GM13976 (cell line): ENCODE measurements at regions not wholly inside any gene's neighbourhood (a gene's known extent, or its start where the extent isn't known, plus 50 kb on each side); places are given as distances from the start of the nearest gene placed in this dataset.
"Not testable (repeated sequence)": the region's sequence is repeated elsewhere in the genome, so short reads cannot be mapped to it uniquely, and the experiment has no call there.

ENCODE experiments used
- DNase-seq: peaks from one replicate; pipeline ENCODE4 v3.0.0; 2012; ENCODE audit warnings: low spot score
- in situ Hi-C: fragments of 300-500 bp; cut with MboI; formaldehyde crosslinking; loops from one replicate; pipeline ENCODE4 v1.12.0; 2022; ENCODE audit warnings: low sequenced_read_pairs, mixed read lengths, inconsistent platforms; ENCODE audit not compliant: unreplicated experiment
- TF ChIP-seq, protein P1 (sequence below): IDR thresholded peaks from 2 replicates; pipeline ENCODE4 v1.5.1; 2012; ENCODE audit warnings: borderline replicate concordance, mild to moderate bottlenecking; ENCODE audit not compliant: insufficient read depth; ENCODE audit errors: extremely low read depth, missing control alignments, control extremely low read depth

GRCh38 chr14:71165121-71166031 lies 258.1 kb downstream of the PCNX1 start:
- in situ Hi-C loops, result no loop called here
- TF ChIP-seq, protein P1, sequence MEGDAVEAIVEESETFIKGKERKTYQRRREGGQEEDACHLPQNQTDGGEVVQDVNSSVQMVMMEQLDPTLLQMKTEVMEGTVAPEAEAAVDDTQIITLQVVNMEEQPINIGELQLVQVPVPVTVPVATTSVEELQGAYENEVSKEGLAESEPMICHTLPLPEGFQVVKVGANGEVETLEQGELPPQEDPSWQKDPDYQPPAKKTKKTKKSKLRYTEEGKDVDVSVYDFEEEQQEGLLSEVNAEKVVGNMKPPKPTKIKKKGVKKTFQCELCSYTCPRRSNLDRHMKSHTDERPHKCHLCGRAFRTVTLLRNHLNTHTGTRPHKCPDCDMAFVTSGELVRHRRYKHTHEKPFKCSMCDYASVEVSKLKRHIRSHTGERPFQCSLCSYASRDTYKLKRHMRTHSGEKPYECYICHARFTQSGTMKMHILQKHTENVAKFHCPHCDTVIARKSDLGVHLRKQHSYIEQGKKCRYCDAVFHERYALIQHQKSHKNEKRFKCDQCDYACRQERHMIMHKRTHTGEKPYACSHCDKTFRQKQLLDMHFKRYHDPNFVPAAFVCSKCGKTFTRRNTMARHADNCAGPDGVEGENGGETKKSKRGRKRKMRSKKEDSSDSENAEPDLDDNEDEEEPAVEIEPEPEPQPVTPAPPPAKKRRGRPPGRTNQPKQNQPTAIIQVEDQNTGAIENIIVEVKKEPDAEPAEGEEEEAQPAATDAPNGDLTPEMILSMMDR, result no peak
- DNase-seq, result no peak

- TF ChIP-seq, protein P1, result peak; percentile 29
- DNase-seq, result peak; percentile 55
- in situ Hi-C loops, result no loop called here
Observed at GRCh38 chr14:71166180-71166837, 259.1 kb downstream of the PCNX1 start.

- in situ Hi-C loops, result not testable (repeated sequence)
Observed at GRCh38 chr14:71167325-71167950, 260.2 kb downstream of the PCNX1 start.

DNA sequence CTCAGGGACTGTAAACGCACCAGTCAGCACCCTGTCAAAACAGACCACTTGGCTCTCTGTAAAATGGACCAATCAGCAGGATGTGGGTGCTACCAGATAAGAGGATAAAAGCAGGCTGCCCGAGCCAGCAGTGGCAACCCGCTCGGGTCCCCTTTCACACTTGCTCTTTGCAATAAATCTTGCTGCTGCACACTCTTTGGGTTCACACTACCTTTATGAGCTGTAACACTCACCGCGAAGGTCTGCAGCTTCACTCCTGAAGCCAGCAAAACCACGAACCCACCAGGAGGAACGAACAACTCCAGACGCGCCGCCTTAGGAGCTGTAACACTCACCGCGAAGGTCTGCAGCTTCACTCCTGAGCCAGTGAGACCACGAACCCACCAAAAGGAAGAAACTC lies 260.9 kb downstream of the PCNX1 start:
- in situ Hi-C loops, DNase-seq: not testable (repeated sequence)

More at GRCh38 chr14:71167325-71167950, 260.2 kb downstream of the PCNX1 start:
- DNase-seq, result not testable (repeated sequence)

DNA sequence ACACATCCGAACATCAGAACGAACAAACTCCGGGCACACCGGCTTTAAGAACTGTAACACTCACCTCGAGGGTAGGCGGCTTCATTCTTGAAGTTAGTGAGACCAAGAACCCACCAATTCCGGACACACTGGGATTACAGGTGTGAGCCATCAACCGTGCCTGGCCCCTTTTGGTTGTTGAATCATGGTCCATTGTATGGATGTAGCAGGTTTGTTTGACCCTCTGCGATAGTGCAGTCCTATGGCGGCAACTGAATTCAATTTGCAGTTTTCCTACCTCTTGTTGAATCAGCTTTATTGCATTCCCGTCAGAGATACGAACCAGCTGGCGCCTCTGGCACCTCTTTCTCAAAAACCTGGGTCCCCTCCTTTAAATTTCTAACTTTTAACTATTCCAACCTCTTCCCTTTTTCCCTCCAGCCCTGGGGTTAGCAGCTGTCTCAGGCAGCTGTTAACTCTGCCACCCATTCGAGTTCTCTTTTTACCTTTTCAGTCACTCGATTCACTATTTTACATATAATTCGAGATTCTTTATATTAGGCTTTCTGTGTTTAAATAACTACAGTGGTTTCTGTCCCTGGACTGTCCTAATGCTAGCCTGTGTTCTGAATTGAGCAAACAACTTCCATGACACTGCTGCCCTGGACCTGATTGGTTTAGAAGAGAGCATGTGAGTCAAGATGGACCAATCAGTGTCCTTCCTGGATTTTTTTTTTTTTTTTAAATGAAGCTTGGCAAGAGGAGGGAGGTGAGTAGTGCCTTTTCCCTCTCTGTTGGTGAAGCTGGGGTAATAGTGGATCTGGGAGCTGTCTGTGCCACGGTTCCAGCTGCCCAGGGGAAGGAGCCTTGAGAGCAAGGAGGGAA lies 261.5 kb downstream of the PCNX1 start:
- in situ Hi-C loops, result no loop called here
- DNase-seq, result peak; percentile 45
- TF ChIP-seq, protein P1, result no peak

DNA sequence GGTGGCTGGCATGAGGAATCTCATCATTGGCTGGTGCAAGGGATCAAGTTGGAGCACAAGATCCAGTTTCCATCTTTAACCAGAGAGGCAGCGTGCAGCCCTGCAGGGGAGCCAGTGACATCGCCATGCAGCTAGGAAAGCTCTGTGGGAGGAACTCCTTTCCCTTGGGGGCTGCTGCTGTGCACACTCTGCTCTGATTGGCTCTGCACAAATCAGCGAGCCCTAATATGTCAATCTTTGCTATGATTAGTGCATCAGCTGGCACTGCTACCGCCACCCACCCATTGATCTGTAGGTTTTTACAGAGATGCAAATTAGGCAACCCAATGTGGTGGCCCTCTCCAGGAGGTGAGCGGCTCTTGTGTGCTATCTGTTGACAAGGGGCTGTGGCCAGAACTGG lies 262.6 kb downstream of the PCNX1 start:
- in situ Hi-C loops, result no loop called here
- TF ChIP-seq, protein P1, result no peak
- no peak for DNase-seq

- TF ChIP-seq, protein P1, result no peak
- no peak for DNase-seq
- in situ Hi-C loops, result no loop called here
Observed at GRCh38 chr14:71175491-71175890, 268.2 kb downstream of the PCNX1 start.
